ENCODE measurements at regions not wholly inside any gene's neighbourhood (a gene's known extent, or its start where the extent isn't known, plus 50 kb on each side); places are given as distances from the start of the nearest gene placed in this dataset.

DNA sequence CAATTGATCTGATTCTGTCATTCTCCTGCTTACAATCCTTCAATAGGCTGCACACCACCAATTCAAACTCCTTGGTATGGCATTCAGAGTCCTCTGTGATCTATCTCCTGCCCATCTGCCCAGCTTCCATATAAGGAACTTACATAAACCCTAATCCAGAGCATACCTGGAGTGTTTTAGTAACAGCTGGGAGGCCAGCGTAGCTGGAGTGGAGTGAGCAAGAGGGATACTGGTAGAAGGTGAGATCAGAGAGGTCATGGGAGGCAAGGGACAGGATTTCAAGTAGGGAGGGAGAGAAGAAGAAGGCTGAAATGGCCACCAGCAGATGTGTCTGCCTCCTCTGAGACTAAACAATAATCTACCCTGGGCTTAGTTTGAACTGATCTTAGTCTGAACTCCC is 288.5 kb downstream of the MEF2C start:
- CTCF ChIA-PET (ENCODE audit: partially characterized antibody), result interaction anchor here (0.7 kb wide), 1 partner anchor 29 kb away, joined by 3 read pairs; no protein-coding TSS in a partner anchor
- TF ChIP-seq BRCA1 (IDR thresholded peaks at IDR 0.05; ENCODE audit: low read depth, low read length) (no peak), TBP (IDR thresholded peaks at IDR 0.05; ENCODE audit: low read depth, low read length) (no peak)

More for the DNA sequence above, 288.5 kb downstream of the MEF2C start:
- no peak overlapping the region for H3K4me3 ChIP-seq (ENCODE audit: extremely low read depth in 1 of 4, insufficient read depth in 2 of 4, low read depth in 3 of 4, low read length in 4 of 4)
- no peak overlapping the region for H3K18ac ChIP-seq (ENCODE audit: extremely low read depth, low read length)
- H2BK15ac ChIP-seq (ENCODE audit: low read length), result no peak overlapping the region
- H2BK120ac ChIP-seq (replicated peaks; ENCODE audit: low read depth, low read length), result no peak overlapping the region
- no peaks in the 10 kb centered on the region for H3K79me1 ChIP-seq (ENCODE audit: low read depth, low read length)
- no peak overlapping the region for H3K4ac ChIP-seq (replicated peaks; ENCODE audit: insufficient read length, low read depth, low read length)
- FAIRE-seq (no peak), DNase-seq (ENCODE audit: low read depth in 1 of 2, low spot score in 2 of 2) (no peak)
- no peak overlapping the region for H2AFZ ChIP-seq (ENCODE audit: low read length)
- no peak overlapping the region for H3K9ac ChIP-seq (replicated peaks in 1 of 4; ENCODE audit: extremely low read depth in 1 of 4, low read depth in 3 of 4, low read length in 3 of 4)
- no peaks in the 10 kb centered on the region for H3K79me2 ChIP-seq (ENCODE audit: control insufficient read depth in 1 of 2, insufficient read depth in 2 of 2, low read length in 2 of 2)
- H3K27ac ChIP-seq (ENCODE audit: low read depth, low read length), result no peak overlapping the region
- H2BK5ac ChIP-seq (ENCODE audit: low read depth, low read length), result no peak overlapping the region
- no peak overlapping the region for H3K23ac ChIP-seq (ENCODE audit: insufficient read length)
- H3K4me1 ChIP-seq (replicated peaks in 1 of 4; ENCODE audit: control insufficient read depth in 3 of 4, insufficient read depth in 4 of 4, low read length in 3 of 4), result no peaks in the 10 kb centered on the region
- 79% methylated on average over 1 of the region's 1 CpG; no CpG with 5 or more reads in 1 of the 2 experiments for WGBS, 2 experiments (ENCODE audit: extremely low coverage in 1 of 2, insufficient coverage in 1 of 2, insufficient read length in 1 of 2, insufficient replicate concordance in 2 of 2, low coverage in 1 of 2, low lambda C conversion rate in 2 of 2, missing lambda C conversion rate in 1 of 2)
- no peak overlapping the region for H2AK5ac ChIP-seq (ENCODE audit: low read depth, low read length)
- H4K20me1 ChIP-seq (replicated peaks in 1 of 2; ENCODE audit: control insufficient read depth in 1 of 2, insufficient read depth in 2 of 2, low read length in 2 of 2), result no peaks in the 10 kb centered on the region
- no peak overlapping the region for H4K8ac ChIP-seq (ENCODE audit: extremely low read depth, insufficient read depth, low read length)
- H4K91ac ChIP-seq (replicated peaks; ENCODE audit: insufficient read length, low read length), result no peak overlapping the region
- no peaks in the 10 kb centered on the region for H3K9me3 ChIP-seq (ENCODE audit: insufficient read depth in 2 of 2, low read depth in 1 of 2, low read length in 1 of 2)
- no peaks in the 10 kb centered on the region for H3K23me2 ChIP-seq (ENCODE audit: low read depth, low read length)
- H3K4me2 ChIP-seq (ENCODE audit: insufficient read depth in 1 of 2, low read depth in 2 of 2, low read length in 2 of 2), result no peak overlapping the region
- H3K36me3 ChIP-seq (ENCODE audit: control insufficient read depth in 2 of 4, insufficient read depth in 4 of 4, low read length in 3 of 4), result no peaks in the 10 kb centered on the region
- H4K5ac ChIP-seq (ENCODE audit: insufficient read length, low read depth, low read length), result no peak overlapping the region
- no peaks in the 10 kb centered on the region for H3K27me3 ChIP-seq (replicated peaks in 1 of 4; ENCODE audit: control insufficient read depth in 3 of 4, extremely low read depth in 1 of 4, insufficient read depth in 3 of 4, low read length in 3 of 4)
- H3K56ac ChIP-seq (replicated peaks; ENCODE audit: insufficient read length, low read depth, low read length), result no peak overlapping the region
- POLR2A ChIA-PET (ENCODE audit: partially characterized antibody), result no interaction called here
- H2BK20ac ChIP-seq (ENCODE audit: low read length), result no peak overlapping the region
- H3K14ac ChIP-seq (ENCODE audit: insufficient read length), result no peak overlapping the region
- H2BK12ac ChIP-seq (ENCODE audit: low read depth, low read length), result no peak overlapping the region
